Smooth muscle cell (in vitro differentiated cells): ENCODE measurements at regions not wholly inside any gene's neighbourhood (a gene's known extent, or its start where the extent isn't known, plus 50 kb on each side); places are given as distances from the start of the nearest gene placed in this dataset.
"Not testable (repeated sequence)": the region's sequence is repeated elsewhere in the genome, so short reads cannot be mapped to it uniquely, and the experiment has no call there.

Experiments used
- DNase-seq: peaks from one replicate; lab custom pipeline; 2025; ENCODE audit not compliant: unreplicated experiment; lab: John Stamatoyannopoulos, UW
- H2AFZ ChIP-seq: fragments of 200-600 bp; sonication (generic); 2 replicates; pipeline ENCODE4 v1.6.0; 2016; ENCODE audit warnings: antibody characterized with exemption, low read depth, mild to moderate bottlenecking
- H3F3A ChIP-seq: fragments of 200-600 bp; sonication (generic); 2 replicates; pipeline ENCODE4 v1.6.0; 2017; ENCODE audit warnings: antibody characterized with exemption, low read depth
- H3K27ac ChIP-seq: fragments of 200-600 bp; sonication (generic); 2 replicates; pipeline ENCODE4 v1.5.1; 2016; ENCODE audit warnings: low read depth, mild to moderate bottlenecking
- H3K27me3 ChIP-seq: fragments of 200-600 bp; sonication (generic); 2 replicates; pipeline ENCODE4 v1.6.1; 2016; ENCODE audit warnings: low read depth, mild to moderate bottlenecking
- H3K36me3 ChIP-seq: fragments of 200-600 bp; sonication (generic); 2 replicates; pipeline ENCODE4 v1.5.1; 2016; ENCODE audit warnings: low read depth
- H3K4me1 ChIP-seq: fragments of 200-600 bp; sonication (generic); 2 replicates; pipeline ENCODE4 v1.5.1; 2016; ENCODE audit warnings: low read depth
- H3K4me2 ChIP-seq: fragments of 200-600 bp; sonication (generic); 2 replicates; pipeline ENCODE4 v1.6.0; 2016; ENCODE audit warnings: mild to moderate bottlenecking
- H3K4me3 ChIP-seq: fragments of 200-600 bp; sonication (generic); 2 replicates; pipeline ENCODE4 v1.5.1; 2016; ENCODE audit warnings: mild to moderate bottlenecking
- H3K79me2 ChIP-seq: fragments of 200-600 bp; sonication (generic); 2 replicates; pipeline ENCODE4 v1.6.0; 2016; ENCODE audit warnings: low read depth, mild to moderate bottlenecking
- H3K9ac ChIP-seq: fragments of 200-600 bp; sonication (generic); 2 replicates; pipeline ENCODE4 v1.6.0; 2016; ENCODE audit warnings: low read depth
- H3K9me3 ChIP-seq: fragments of 200-600 bp; sonication (generic); replicated peaks from 2 replicates; pipeline ENCODE4 v1.5.1; 2016; ENCODE audit warnings: low read depth
- H4K20me1 ChIP-seq: fragments of 200-600 bp; sonication (generic); 2 replicates; pipeline ENCODE4 v1.6.0; 2016; ENCODE audit warnings: low read depth
- WGBS: methylation state at CpG from one replicate; pipeline ENCODE4 v1.1.7; 2016; ENCODE audit warnings: low lambda C conversion rate; 5-methylcytosine and 5-hydroxymethylcytosine counted together
- TF ChIP-seq, protein P1 (sequence below): fragments of 200-600 bp; sonication (generic); IDR thresholded peaks from 2 replicates; pipeline ENCODE4 v1.5.1; 2017; ENCODE audit warnings: borderline replicate concordance, mild to moderate bottlenecking, antibody characterized with exemption; ENCODE audit not compliant: insufficient read depth, poor library complexity, severe bottlenecking

DNA sequence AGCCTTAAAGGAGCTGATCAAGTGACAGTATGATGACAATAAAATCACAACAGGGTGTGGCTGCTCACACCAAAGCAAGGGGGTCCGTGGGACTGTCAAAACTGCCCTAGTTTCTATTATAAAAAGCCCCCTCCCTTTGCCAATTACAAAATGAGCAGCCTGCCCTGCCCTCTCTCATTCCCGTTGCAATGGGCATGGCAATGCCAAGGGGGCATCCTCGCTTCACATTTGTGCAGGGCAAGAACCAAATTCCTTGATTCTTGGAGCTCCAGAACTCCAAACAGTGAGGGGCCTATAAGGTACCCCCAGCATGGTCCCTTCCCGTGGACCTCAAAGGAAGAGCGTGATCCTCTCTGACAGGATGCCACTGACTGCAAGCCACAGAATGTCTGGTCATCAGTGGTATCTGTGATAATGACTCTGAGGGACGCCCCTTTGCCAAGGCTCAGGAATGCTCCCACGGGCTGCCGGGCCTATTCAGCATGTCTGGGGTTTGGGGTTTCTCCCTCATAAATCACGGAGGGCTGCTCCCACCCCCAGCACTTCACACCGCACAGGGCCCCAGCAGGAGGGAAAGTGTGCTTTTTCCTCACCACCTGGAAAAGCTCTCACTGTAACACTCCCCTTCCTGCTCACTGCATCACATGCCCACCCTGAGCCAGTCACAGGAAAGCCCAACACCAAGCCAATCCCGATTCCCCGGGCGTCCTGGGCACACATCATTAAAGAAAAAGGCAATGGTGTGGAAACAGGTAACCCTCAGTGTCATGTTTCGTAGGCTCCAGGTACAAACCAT lies 105.1 kb upstream of the TRPM1 start:
- TF ChIP-seq, protein P1, sequence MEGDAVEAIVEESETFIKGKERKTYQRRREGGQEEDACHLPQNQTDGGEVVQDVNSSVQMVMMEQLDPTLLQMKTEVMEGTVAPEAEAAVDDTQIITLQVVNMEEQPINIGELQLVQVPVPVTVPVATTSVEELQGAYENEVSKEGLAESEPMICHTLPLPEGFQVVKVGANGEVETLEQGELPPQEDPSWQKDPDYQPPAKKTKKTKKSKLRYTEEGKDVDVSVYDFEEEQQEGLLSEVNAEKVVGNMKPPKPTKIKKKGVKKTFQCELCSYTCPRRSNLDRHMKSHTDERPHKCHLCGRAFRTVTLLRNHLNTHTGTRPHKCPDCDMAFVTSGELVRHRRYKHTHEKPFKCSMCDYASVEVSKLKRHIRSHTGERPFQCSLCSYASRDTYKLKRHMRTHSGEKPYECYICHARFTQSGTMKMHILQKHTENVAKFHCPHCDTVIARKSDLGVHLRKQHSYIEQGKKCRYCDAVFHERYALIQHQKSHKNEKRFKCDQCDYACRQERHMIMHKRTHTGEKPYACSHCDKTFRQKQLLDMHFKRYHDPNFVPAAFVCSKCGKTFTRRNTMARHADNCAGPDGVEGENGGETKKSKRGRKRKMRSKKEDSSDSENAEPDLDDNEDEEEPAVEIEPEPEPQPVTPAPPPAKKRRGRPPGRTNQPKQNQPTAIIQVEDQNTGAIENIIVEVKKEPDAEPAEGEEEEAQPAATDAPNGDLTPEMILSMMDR, result no peak
- Histone ChIP-seq H3K79me2 (no peaks in the 10 kb centered on the region), H3K36me3 (no peaks in the 10 kb centered on the region), H3F3A (no peaks in the 10 kb centered on the region), H3K27ac (no peak overlapping the region), H3K4me3 (no peak overlapping the region), H2AFZ (no peak overlapping the region), H3K27me3 (no peaks in the 10 kb centered on the region), H3K4me2 (no peak overlapping the region), H3K9ac (no peak overlapping the region), H4K20me1 (no peaks in the 10 kb centered on the region), H3K4me1 (no peaks in the 10 kb centered on the region), H3K9me3 (no peaks in the 10 kb centered on the region)
- 71% methylated on average over 14 of the region's 14 CpGs for WGBS
- DNase-seq, result no peak

DNA sequence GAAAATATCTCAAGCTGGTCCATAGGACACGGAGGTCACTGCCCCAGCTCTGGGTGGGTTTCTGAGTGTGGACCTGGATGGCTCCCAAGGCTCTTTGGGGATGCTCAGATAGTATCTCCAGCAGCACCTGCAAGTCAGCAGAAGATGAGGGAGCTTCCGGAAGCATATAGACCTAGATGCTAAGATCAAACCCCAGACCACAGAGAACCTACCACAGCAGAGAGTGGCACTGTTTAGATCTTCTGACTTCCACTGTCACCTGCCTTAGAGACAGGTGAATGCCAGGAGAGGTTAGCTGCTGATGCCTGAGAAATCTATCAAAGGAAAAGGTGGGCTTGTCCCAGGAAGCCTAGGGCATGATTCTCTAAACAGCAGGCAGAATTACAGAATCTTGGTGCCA lies 105.7 kb upstream of the TRPM1 start:
- no peak overlapping the region for H2AFZ ChIP-seq
- H3K79me2 ChIP-seq, result no peaks in the 10 kb centered on the region
- H3K27me3 ChIP-seq, result no peaks in the 10 kb centered on the region
- H3K9ac ChIP-seq, result no peak overlapping the region
- H3K9me3 ChIP-seq, result no peaks in the 10 kb centered on the region
- TF ChIP-seq, protein P1, result no peak
- no peak overlapping the region for H3K4me2 ChIP-seq
- H3K4me3 ChIP-seq, result no peak overlapping the region
- H3K4me1 ChIP-seq, result no peaks in the 10 kb centered on the region
- no peak overlapping the region for H3K27ac ChIP-seq
- 95% methylated on average over 2 of the region's 2 CpGs for WGBS
- H3F3A ChIP-seq, result no peaks in the 10 kb centered on the region
- no peak for DNase-seq
- no peaks in the 10 kb centered on the region for H4K20me1 ChIP-seq
- no peaks in the 10 kb centered on the region for H3K36me3 ChIP-seq

DNA sequence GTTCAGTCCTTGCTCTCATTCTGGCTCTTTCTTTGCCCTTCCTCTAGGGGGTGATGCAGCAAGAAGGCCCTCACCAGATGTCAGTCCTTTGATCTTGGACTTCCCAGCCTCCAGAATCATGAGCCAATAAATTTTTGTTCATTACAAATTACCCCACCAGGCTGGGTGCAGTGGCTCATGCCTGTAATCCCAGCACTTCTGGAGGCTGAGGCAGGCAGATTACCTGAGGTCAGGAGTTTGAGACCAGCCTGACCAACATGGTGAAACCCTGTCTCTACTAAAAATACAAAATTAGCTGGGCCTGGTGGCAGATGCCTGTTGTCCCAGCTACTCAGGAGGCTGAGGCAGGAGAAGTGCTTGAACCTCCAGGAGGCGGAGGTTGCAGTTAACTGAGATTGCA lies 106.3 kb upstream of the TRPM1 start:
- not testable (repeated sequence) for H3K4me3 ChIP-seq, DNase-seq, H3F3A ChIP-seq, H3K4me2 ChIP-seq, H3K27me3 ChIP-seq, H3K9me3 ChIP-seq, H3K4me1 ChIP-seq, H3K79me2 ChIP-seq, H3K27ac ChIP-seq, H3K9ac ChIP-seq, H2AFZ ChIP-seq, H4K20me1 ChIP-seq, H3K36me3 ChIP-seq
- WGBS, result 100% methylated on average over 1 of the region's 1 CpG

DNA sequence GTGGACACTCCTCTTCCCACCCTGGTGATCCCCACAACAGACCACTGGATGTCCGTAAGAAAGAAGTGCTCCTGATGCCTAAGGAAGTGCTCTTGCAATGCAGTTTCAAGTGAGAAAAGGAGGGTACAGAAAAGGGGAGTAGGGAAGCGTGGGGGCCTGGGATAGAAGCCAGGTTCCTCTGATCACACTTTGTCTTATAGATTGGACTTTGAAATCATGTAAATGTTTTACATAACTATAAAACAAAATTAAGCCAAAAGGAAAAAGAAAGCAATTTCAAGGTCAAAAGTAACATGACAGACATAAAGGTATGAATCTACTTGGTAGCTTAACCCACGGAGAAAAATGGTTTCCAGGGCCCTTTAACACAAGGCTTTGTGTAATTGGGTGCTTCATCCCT lies 107.3 kb upstream of the TRPM1 start:
- Histone ChIP-seq H3K9ac (no peak overlapping the region), H2AFZ (no peak overlapping the region)
- TF ChIP-seq, protein P1, result no peak

More for the DNA sequence above, 107.3 kb upstream of the TRPM1 start:
- Histone ChIP-seq H3K4me3 (no peak overlapping the region), H3K9me3 (no peaks in the 10 kb centered on the region), H3F3A (no peaks in the 10 kb centered on the region), H4K20me1 (no peaks in the 10 kb centered on the region), H3K27ac (no peak overlapping the region), H3K4me2 (no peak overlapping the region), H3K36me3 (no peaks in the 10 kb centered on the region), H3K27me3 (no peaks in the 10 kb centered on the region), H3K79me2 (no peaks in the 10 kb centered on the region), H3K4me1 (no peaks in the 10 kb centered on the region)
- WGBS, result 90% methylated on average over 3 of the region's 3 CpGs
- no peak for DNase-seq
